Prostate gland (tissue), 2 donors: ENCODE measurements at regions not wholly inside any gene's neighbourhood (a gene's known extent, or its start where the extent isn't known, plus 50 kb on each side); places are given as distances from the start of the nearest gene placed in this dataset.

Source experiments
- POLR2A ChIP-seq: fragments of 450-650 bp; IDR thresholded peaks from one replicate; pipeline ENCODE4 v1.6.1; 2016; ENCODE audit warnings: antibody characterized with exemption, mild to moderate bottlenecking
- POLR2AphosphoS5 ChIP-seq: sonication (generic); formaldehyde crosslinking; IDR thresholded peaks from one replicate; pipeline ENCODE4 v1.6.1; 2017; ENCODE audit warnings: antibody characterized with exemption
- TF ChIP-seq, protein P1 (sequence below), 4 experiments: fragments of 200-600 bp in 2 of 4; fragments of 450-650 bp in 2 of 4; sonication (generic) in 2 of 4; IDR thresholded peaks; 1 replicate in 3 of 4; 2 replicates in 1 of 4; pipeline ENCODE4 v1.5.1; 2016 to 2019; ENCODE audit warnings: antibody characterized with exemption in 4 of 4, mild to moderate bottlenecking in 2 of 4, moderate library complexity in 2 of 4

GRCh38 chr20:20888266-20888656 is 175.8 kb upstream of the RALGAPA2 start:
- TF ChIP-seq POLR2A: no peak
- TF ChIP-seq, protein P1, sequence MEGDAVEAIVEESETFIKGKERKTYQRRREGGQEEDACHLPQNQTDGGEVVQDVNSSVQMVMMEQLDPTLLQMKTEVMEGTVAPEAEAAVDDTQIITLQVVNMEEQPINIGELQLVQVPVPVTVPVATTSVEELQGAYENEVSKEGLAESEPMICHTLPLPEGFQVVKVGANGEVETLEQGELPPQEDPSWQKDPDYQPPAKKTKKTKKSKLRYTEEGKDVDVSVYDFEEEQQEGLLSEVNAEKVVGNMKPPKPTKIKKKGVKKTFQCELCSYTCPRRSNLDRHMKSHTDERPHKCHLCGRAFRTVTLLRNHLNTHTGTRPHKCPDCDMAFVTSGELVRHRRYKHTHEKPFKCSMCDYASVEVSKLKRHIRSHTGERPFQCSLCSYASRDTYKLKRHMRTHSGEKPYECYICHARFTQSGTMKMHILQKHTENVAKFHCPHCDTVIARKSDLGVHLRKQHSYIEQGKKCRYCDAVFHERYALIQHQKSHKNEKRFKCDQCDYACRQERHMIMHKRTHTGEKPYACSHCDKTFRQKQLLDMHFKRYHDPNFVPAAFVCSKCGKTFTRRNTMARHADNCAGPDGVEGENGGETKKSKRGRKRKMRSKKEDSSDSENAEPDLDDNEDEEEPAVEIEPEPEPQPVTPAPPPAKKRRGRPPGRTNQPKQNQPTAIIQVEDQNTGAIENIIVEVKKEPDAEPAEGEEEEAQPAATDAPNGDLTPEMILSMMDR (IDR thresholded peaks at IDR 0.05): no peak
- no peak for TF ChIP-seq POLR2AphosphoS5
